Neural cell (in vitro differentiated cells): ENCODE measurements at regions not wholly inside any gene's neighbourhood (a gene's known extent, or its start where the extent isn't known, plus 50 kb on each side); places are given as distances from the start of the nearest gene placed in this dataset.

ENCODE experiments used
- CTCF ChIP-seq: fragments of 450-650 bp; IDR thresholded peaks from 2 replicates; pipeline ENCODE4 v1.5.1; 2014; ENCODE audit warnings: antibody characterized with exemption, mild to moderate bottlenecking, moderate library complexity; ENCODE audit not compliant: poor library complexity, severe bottlenecking
- EZH2 ChIP-seq: fragments of 200-600, 300-800 bp; shearing (Covaris generic), sonication (generic); IDR thresholded peaks from 2 replicates; pipeline ENCODE4 v1.6.1; 2014; ENCODE audit warnings: antibody characterized with exemption, low read length, borderline replicate concordance, mild to moderate bottlenecking; ENCODE audit not compliant: insufficient read depth, poor library complexity, severe bottlenecking
- POLR2AphosphoS5 ChIP-seq: IDR thresholded peaks from 2 replicates; pipeline ENCODE4 v1.6.1; 2012
- REST ChIP-seq: IDR thresholded peaks from 2 replicates; pipeline ENCODE4 v1.6.1; 2012; ENCODE audit warnings: borderline replicate concordance
- SMC3 ChIP-seq: fragments of 450-650 bp; conservative IDR thresholded peaks from 2 replicates; pipeline ENCODE4 v1.6.1; 2014; ENCODE audit warnings: antibody characterized with exemption, mild to moderate bottlenecking, moderate library complexity; ENCODE audit not compliant: poor library complexity

- TF ChIP-seq SMC3 (no peak), EZH2 (no peak), POLR2AphosphoS5 (no peak), REST (no peak), CTCF (no peak)
These were observed 540.1 kb upstream of the TENM4 start for GRCh38 chr11:79980916-79981315.
